ENCODE measurements at regions not wholly inside any gene's neighbourhood (a gene's known extent, or its start where the extent isn't known, plus 50 kb on each side); places are given as distances from the start of the nearest gene placed in this dataset.

GRCh38 chrX:49767236-49767635, 61.9 kb upstream of the PAGE4 start:
- TF ChIP-seq CTCF (IDR thresholded peaks at IDR 0.05; ENCODE audit: low read depth, low read length) = no peak
- TF ChIP-seq EZH2phosphoT487 (IDR thresholded peaks at IDR 0.05; ENCODE audit: low read depth) = no peak
